22Rv1 (cell line): ENCODE measurements at regions not wholly inside any gene's neighbourhood (a gene's known extent, or its start where the extent isn't known, plus 50 kb on each side); places are given as distances from the start of the nearest gene placed in this dataset.

Source experiments
- CTCF ChIP-seq: fragments of 450-650 bp; IDR thresholded peaks from 2 replicates; pipeline ENCODE4 v1.5.1; 2017; ENCODE audit warnings: mild to moderate bottlenecking
- ZFX ChIP-seq: fragments of 450-650 bp; IDR thresholded peaks from 2 replicates; pipeline ENCODE4 v1.6.1; 2017; ENCODE audit warnings: antibody characterized with exemption, borderline replicate concordance

- TF ChIP-seq CTCF: no peak
- TF ChIP-seq ZFX: no peak
Observed at GRCh38 chr9:87216897-87217455, 269.7 kb upstream of the GAS1 start.
